Dedifferentiated amniotic fluid mesenchymal stem cell (primary cell): ENCODE measurements at regions not wholly inside any gene's neighbourhood (a gene's known extent, or its start where the extent isn't known, plus 50 kb on each side); places are given as distances from the start of the nearest gene placed in this dataset.

Source experiments
- DNase-seq: peaks from one replicate; pipeline ENCODE4 v3.0.0-alpha.2; 2016; ENCODE audit errors: extremely low spot score

DNA sequence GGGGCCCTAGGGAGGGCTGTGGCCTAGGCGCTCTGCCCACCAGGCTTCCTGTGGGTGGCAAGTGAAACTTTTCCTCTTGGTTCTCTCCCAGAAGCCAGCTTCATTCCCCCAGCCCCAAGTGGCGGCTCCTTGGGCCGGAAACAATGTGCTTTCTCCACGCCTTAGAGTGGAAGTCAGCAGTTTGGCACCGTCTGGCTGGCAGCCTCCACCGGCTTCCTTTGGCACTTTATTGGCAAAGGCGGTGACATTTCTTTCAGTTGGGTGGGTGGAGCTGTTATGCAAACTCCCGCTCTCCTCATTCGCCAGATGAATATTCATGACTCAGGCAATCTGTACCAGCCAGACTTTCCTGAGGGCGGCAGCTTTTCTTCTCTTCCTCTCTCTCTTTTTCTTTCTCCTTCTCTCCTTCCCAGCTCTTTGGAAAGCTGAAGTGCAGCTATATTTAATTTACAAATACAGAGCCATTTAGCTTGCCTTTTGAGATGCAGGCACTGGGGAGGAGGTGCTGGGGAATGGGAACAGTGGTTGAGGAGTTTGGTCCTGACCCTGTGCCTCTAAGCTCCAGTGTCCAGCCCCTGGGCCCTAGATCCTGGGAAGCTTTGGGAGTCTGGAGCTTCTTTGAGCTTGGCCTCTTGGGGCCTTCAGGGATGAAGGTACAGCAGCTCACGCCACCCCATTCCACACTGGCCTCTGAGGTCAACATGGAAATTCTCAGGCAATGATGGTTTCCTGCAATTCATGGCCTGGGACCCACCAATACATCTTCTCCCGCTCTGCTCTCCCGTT, 67.8 kb upstream of the POU3F1 start:
- DNase-seq: no peak

DNA sequence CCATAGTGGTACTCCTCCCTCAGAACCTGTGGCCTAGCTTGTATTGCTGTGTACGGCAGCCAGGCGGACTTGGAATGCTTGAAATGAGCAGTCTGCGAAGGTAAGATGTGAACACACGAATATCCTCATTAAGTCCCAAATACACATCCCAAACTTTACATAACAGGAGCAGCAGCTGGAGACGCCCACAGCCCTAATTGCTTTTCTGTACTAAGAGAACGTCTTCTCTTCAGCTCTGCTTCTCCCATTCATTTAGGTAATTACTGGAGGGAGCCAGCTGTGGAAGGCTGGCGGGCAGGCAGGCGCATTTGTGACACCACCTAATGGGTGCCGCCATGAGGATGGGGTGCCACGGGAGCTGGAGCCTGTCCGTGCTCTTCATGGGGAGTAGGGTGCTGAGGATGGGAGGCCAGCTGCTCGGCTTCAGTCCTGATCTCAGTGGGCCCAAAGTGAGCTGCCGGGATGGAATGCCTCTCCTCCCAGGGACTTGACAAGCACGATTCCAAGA, 66.6 kb upstream of the POU3F1 start:
- no peak for DNase-seq

DNA sequence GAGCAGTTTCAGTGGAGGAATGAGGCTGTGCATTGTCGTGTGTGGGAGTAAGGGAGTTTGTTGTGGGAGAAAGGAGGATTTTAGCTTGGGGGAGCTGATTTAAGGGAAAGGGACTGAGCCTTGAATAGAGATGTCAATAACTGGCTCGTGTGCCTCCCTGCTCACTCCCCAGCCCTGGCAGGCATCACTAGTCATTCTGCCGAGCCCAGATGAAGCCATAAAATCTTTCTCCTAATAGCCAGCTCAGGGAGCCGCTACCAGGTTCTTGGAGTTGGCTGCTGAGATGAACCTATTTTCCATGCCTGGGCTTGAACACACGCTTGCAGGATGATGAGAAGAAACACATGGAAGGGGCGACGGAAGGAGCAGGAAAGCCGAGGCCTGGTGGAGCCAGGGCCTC, 65.0 kb upstream of the POU3F1 start:
- DNase-seq: no peak

DNA sequence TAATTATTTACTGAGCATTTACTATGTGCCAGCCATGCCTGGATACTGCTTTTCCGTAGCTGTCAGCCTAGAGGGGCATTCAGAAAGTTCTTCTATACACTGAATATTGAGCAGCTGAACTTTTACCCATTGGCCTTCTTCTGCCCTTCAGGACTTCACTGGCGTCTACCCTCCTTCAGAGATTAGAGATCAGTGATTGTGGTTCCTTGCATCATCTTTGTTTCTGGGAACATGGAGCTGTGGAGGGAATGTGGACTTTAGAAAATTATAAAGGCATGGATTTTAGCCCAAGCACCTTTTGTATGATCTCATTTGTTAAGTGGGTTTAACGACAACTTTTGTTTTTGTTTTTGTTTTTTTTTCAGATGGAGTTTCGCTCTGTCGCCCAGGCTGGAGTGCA, 58.7 kb upstream of the POU3F1 start:
- no peak for DNase-seq

DNA sequence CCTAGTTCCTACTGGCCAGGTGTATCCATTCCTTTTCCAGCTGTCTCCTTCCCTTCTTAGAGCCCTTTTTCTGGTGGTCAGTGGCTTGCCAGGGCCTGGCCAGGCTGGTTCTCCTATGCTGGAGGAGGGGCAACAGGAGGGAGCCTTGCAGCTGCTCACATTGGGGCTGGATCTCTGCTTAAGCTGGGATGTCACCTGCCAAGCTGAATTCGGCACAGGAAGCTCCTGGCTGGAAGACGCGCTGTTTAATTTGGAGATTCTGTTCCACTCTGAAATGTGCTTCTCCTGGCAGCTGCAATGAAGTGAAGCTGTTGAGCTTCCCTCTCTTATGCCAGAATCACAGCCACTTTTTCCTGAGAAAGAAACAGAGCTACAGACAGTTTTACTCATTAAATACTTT, 56.0 kb upstream of the POU3F1 start:
- no peak for DNase-seq

DNA sequence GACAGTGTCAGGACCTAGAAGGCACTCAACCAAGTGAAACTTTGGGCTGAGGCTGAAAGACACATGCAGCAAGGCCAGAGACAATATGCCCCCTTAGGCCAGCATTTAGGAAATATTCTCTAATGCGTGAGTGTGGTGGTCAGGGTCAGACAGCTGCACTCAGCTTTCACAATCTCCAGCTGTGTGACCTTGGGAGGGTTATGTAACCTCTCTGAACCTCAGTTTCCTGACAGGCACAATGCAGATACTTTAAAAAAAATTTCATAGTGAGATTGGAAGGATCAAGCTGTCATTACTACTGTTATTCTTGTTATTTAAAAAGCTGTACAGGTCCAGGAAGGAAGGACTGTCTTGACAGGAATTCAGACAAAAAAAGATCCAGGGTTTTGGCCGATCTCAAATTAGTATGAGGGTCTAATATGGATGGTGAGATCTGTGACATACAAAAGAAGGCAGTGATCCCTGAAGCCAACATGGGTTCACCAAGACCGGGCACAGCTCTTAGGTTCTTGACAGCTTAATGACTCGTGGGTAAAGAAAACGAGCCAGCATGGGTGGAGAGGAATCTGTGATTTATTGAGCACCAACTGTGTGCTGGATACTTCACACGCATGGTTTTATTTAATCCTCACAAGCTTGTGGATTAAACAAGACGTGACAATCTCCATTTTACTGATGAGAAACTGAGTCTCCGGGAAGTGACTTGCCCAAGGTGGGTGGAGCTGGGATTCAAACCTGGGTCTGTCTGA, 54.6 kb upstream of the POU3F1 start:
- DNase-seq: no peak

DNA sequence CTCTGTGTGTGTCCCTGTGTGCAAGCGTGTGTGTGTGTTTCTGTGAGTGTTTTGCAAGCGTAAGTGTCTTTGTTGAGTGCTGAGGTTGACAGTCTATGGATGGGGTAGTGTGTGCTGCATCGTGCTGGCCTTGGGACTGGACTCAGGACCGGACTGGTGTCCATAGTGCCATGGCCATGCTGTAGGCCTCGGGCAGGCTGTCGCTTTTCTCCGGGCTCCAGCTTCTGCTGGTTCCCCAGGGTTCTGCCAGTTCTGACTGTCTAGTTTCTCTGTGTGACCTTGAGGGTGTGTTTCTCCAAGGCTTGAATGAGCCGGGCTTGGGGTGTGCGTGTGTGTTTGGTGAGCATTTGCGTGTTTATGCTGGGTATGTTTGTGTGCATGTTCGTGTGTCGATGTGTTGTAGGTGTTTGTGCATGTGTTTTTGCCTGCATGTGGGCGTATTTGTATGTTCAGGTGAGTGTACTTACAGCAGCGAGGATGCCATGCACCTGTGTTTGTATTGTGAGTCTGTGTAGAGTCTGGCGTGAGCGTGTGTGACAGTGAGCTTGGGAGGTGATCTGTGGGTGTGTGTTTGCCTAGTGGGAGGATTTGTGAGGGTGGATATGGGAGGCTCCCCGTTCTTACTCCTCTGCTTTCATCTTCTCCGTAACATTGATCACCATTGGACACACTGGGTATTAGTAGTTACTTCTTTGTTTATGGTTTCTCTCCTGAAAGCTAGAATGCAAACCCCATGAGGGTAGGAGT, 51.7 kb upstream of the POU3F1 start:
- no peak for DNase-seq

DNA sequence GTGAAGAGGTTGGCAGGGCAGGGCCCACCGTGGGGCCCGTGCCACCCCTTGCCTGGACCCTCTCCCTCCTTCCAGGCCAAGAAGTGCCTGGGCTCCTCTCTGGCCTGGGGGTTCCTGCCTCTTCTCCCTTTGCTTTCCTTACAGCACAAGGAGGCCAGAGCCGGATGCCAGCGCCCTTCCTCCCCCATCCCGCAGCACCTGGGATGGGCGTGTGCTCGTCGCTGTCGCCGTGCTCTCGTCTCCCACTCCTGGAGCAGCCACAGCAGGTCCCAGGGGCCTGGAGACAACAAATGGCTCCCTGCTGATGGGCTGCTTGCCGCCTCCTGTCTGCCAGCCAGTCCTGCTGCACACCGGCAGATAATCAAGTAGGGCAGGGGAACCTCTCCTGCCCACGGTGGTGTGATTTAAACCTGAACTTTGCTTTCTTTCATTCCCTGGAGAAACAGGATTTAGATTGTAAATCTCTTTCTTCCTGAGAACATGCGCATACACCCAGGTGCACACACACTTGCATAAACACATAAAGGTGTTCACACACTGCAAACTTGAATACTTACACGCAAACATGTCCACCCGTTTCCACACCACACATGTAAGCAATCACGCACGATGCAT, 50.8 kb upstream of the POU3F1 start:
- no peak for DNase-seq
